Keratinocyte (primary cell): ENCODE measurements at regions not wholly inside any gene's neighbourhood (a gene's known extent, or its start where the extent isn't known, plus 50 kb on each side); places are given as distances from the start of the nearest gene placed in this dataset.

Experiments
- DNase-seq: peaks from one replicate; pipeline ENCODE4 v3.0.0-alpha.2; 2011; ENCODE audit warnings: low read depth, missing footprints, low spot score
- FAIRE-seq: peaks from 2 replicates; lab custom pipeline; 2011; peaks lifted over from hg19 to GRCh38; lab: Jason Lieb, UNC
- H2AFZ ChIP-seq: 2 replicates; pipeline ENCODE4 v1.6.0; 2012; ENCODE audit warnings: low read length, control low read depth, inconsistent platforms; ENCODE audit not compliant: control insufficient read depth
- H3K27ac ChIP-seq: 2 replicates; pipeline ENCODE4 v1.5.1; 2011; ENCODE audit warnings: low read length; ENCODE audit not compliant: control insufficient read depth, insufficient read depth
- H3K27me3 ChIP-seq: 3 replicates; pipeline ENCODE4 v1.6.0; 2011; ENCODE audit warnings: low read length; ENCODE audit not compliant: control insufficient read depth, insufficient read depth; ENCODE audit errors: extremely low read depth
- H3K36me3 ChIP-seq, 2 experiments: 2 replicates in 1 of 2; 3 replicates in 1 of 2; pipeline ENCODE4 v1.5.1; 2011; ENCODE audit warnings: low read length in 2 of 2, mild to moderate bottlenecking in 1 of 2; ENCODE audit not compliant: control insufficient read depth in 2 of 2, insufficient read depth in 2 of 2; ENCODE audit errors: extremely low read depth in 1 of 2
- H3K4me1 ChIP-seq: 3 replicates; pipeline ENCODE4 v1.5.1; 2011; ENCODE audit warnings: low read length; ENCODE audit not compliant: control insufficient read depth, insufficient read depth; ENCODE audit errors: extremely low read depth
- H3K4me2 ChIP-seq: 3 replicates; pipeline ENCODE4 v1.6.0; 2011; ENCODE audit warnings: low read depth, low read length; ENCODE audit not compliant: control insufficient read depth, insufficient read depth; ENCODE audit errors: extremely low read depth
- H3K4me3 ChIP-seq, 3 experiments: fragments of 200-600 bp in 1 of 3; sonication (generic) in 1 of 3; 2 replicates in 2 of 3; 3 replicates in 1 of 3; pipeline ENCODE4 v1.5.1; 2011 to 2016; ENCODE audit warnings: low read length in 3 of 3, mild to moderate bottlenecking in 3 of 3, control low read depth in 2 of 3, inconsistent platforms in 1 of 3, low read depth in 1 of 3, mixed read lengths in 1 of 3, mixed run types in 1 of 3, moderate library complexity in 1 of 3; ENCODE audit not compliant: control insufficient read depth in 2 of 3, insufficient read depth in 2 of 3; ENCODE audit errors: extremely low read depth in 1 of 3
- H3K79me2 ChIP-seq: 2 replicates; pipeline ENCODE4 v1.6.0; 2012; ENCODE audit warnings: low read length; ENCODE audit not compliant: control insufficient read depth, insufficient read depth
- H3K9ac ChIP-seq: 3 replicates; pipeline ENCODE4 v1.6.0; 2011; ENCODE audit warnings: low read length; ENCODE audit not compliant: control insufficient read depth, insufficient read depth; ENCODE audit errors: extremely low read depth
- H3K9me1 ChIP-seq: 3 replicates; pipeline ENCODE4 v1.6.0; 2011; ENCODE audit warnings: low read length; ENCODE audit not compliant: control insufficient read depth, insufficient read depth; ENCODE audit errors: extremely low read depth
- H3K9me3 ChIP-seq: 2 replicates; pipeline ENCODE4 v1.5.1; 2012; ENCODE audit warnings: low read depth, low read length; ENCODE audit not compliant: control insufficient read depth
- H4K20me1 ChIP-seq: 3 replicates; pipeline ENCODE4 v1.6.0; 2011; ENCODE audit warnings: low read length; ENCODE audit not compliant: control insufficient read depth, insufficient read depth; ENCODE audit errors: extremely low read depth
- CTCF ChIP-seq, 3 experiments: IDR thresholded peaks in 1 of 3; conservative IDR thresholded peaks in 1 of 3; optimal IDR thresholded peaks in 1 of 3; 2 replicates in 2 of 3; 3 replicates in 1 of 3; pipeline versions ENCODE3 to v1.5.1; 2011; ENCODE audit warnings: low read length in 3 of 3, mild to moderate bottlenecking in 3 of 3, moderate library complexity in 2 of 3, control low read depth in 1 of 3, inconsistent platforms in 1 of 3; ENCODE audit not compliant: insufficient read depth in 2 of 3; ENCODE audit errors: extremely low read depth in 1 of 3
- EZH2 ChIP-seq: IDR thresholded peaks from one replicate; pipeline ENCODE4 v1.6.1; 2012; ENCODE audit warnings: inconsistent platforms, mild to moderate bottlenecking, low read length, moderate library complexity
- dilution Hi-C: fragments of 300-500 bp; cut with MboI; formaldehyde crosslinking; loops from one replicate; pipeline ENCODE4 v1.7.0; 2020; ENCODE audit warnings: low sequenced_read_pairs; ENCODE audit not compliant: extremely low pct_ligation_motif_present

- no peak overlapping the region for H3K4me2 ChIP-seq
- H3K36me3 ChIP-seq, result no peaks in the 10 kb centered on the region
- no peak overlapping the region for H3K9ac ChIP-seq
- no peak overlapping the region for H3K27ac ChIP-seq
- no peaks in the 10 kb centered on the region for H3K9me3 ChIP-seq
- no peaks in the 10 kb centered on the region for H3K79me2 ChIP-seq
- H3K9me1 ChIP-seq, result no peaks in the 10 kb centered on the region
- DNase-seq, result no peak
- dilution Hi-C loops, result no loop called here
- no peaks in the 10 kb centered on the region for H4K20me1 ChIP-seq
- no peak overlapping the region for H3K4me3 ChIP-seq
- no peak for FAIRE-seq
- H2AFZ ChIP-seq, result no peak overlapping the region
- H3K4me1 ChIP-seq, result no peaks in the 10 kb centered on the region
- no peak for TF ChIP-seq CTCF (optimal IDR thresholded peaks at IDR 0.05 in 1 of 3, IDR thresholded peaks at IDR 0.05 in 1 of 3, conservative IDR thresholded peaks at IDR 0.05 in 1 of 3; ENCODE audit: extremely low read depth in 1 of 3, insufficient read depth in 2 of 3, low read length in 3 of 3)
- H3K27me3 ChIP-seq, result peaks cover 4% of the 10 kb centered on the region
Measured at GRCh38 chr3:117671722-117672318, 962.2 kb downstream of the TUSC7 start.

GRCh38 chr3:117674321-117674720, 964.7 kb downstream of the TUSC7 start:
- Histone ChIP-seq H3K79me2 (no peaks in the 10 kb centered on the region), H3K9me3 (no peaks in the 10 kb centered on the region), H3K9ac (no peak overlapping the region), H3K4me3 (no peak overlapping the region), H3K4me2 (no peak overlapping the region), H3K4me1 (no peaks in the 10 kb centered on the region), H3K27me3 (peaks cover 1% of the 10 kb centered on the region), H4K20me1 (no peaks in the 10 kb centered on the region), H3K9me1 (no peaks in the 10 kb centered on the region), H2AFZ (no peak overlapping the region), H3K27ac (no peak overlapping the region), H3K36me3 (no peaks in the 10 kb centered on the region)
- dilution Hi-C loops, result no loop called here
- no peak for TF ChIP-seq CTCF (optimal IDR thresholded peaks at IDR 0.05 in 1 of 3, IDR thresholded peaks at IDR 0.05 in 1 of 3, conservative IDR thresholded peaks at IDR 0.05 in 1 of 3; ENCODE audit: extremely low read depth in 1 of 3, insufficient read depth in 2 of 3, low read length in 3 of 3)
- no peak for TF ChIP-seq EZH2
- FAIRE-seq (no peak), DNase-seq (no peak)
